ENCODE measurements at regions not wholly inside any gene's neighbourhood (a gene's known extent, or its start where the extent isn't known, plus 50 kb on each side); places are given as distances from the start of the nearest gene placed in this dataset.

- no peaks in the 10 kb centered on the region for H4K20me1 ChIP-seq (ENCODE audit: insufficient read depth)
- H3K9me2 ChIP-seq (ENCODE audit: insufficient read depth): no peaks in the 10 kb centered on the region
- POLR2A ChIA-PET: no interaction called here
- H3K4me2 ChIP-seq (ENCODE audit: low read length): no peak overlapping the region
- RAD21 ChIA-PET (ENCODE audit: low non-redundant PET in 1 of 2, low total read pairs in 2 of 2, uncharacterized antibody in 2 of 2, unreplicated experiment in 2 of 2): no interaction called here
- no peak for ATAC-seq
- no peaks in the 10 kb centered on the region for H3K4me1 ChIP-seq (ENCODE audit: control insufficient read depth in 1 of 2, insufficient read depth in 2 of 2, low read length in 2 of 2)
- DNase-seq (ENCODE audit: low read depth, low spot score): no peak
- H3K9ac ChIP-seq (ENCODE audit: low read length): no peak overlapping the region
- CTCF ChIA-PET: no interaction called here
- peaks cover 10 to 12% of the 10 kb centered on the region in 2 experiments for H3K9me3 ChIP-seq (ENCODE audit: control insufficient read depth in 1 of 2, insufficient read depth in 1 of 2, low read depth in 1 of 2, low read length in 2 of 2)
- TF ChIP-seq CEBPB (IDR thresholded peaks at IDR 0.05; ENCODE audit: low read depth) (no peak), FOSL1 (IDR thresholded peaks at IDR 0.05; ENCODE audit: low read depth) (no peak), EZH2 (IDR thresholded peaks at IDR 0.05) (no peak), ELF1 (IDR thresholded peaks at IDR 0.05; ENCODE audit: borderline replicate concordance, low read depth) (no peak), SRF (IDR thresholded peaks at IDR 0.05; ENCODE audit: low read depth) (no peak), CTCF (IDR thresholded peaks at IDR 0.05 in 2 of 3, conservative IDR thresholded peaks at IDR 0.05 in 1 of 3; ENCODE audit: borderline replicate concordance in 1 of 3, insufficient read depth in 1 of 3, low read depth in 2 of 3, low read length in 2 of 3) (no peak), ZFX (IDR thresholded peaks at IDR 0.05) (no peak), EZH2phosphoT487 (IDR thresholded peaks at IDR 0.05; ENCODE audit: borderline replicate concordance) (no peak), ZBTB33 (IDR thresholded peaks at IDR 0.05; ENCODE audit: extremely low read depth, insufficient replicate concordance, low read length) (no peak), TCF7L2 (IDR thresholded peaks at IDR 0.05; ENCODE audit: borderline replicate concordance, extremely low read depth, insufficient read depth, insufficient read length) (no peak), SP1 (IDR thresholded peaks at IDR 0.05; ENCODE audit: low read depth) (no peak), ZNF274 (IDR thresholded peaks at IDR 0.05; ENCODE audit: low read depth, low read length) (no peak), JUND (IDR thresholded peaks at IDR 0.05) (no peak), RAD21 (IDR thresholded peaks at IDR 0.05; ENCODE audit: low read depth) (no peak), ATF3 (IDR thresholded peaks at IDR 0.05) (no peak), REST (IDR thresholded peaks at IDR 0.05; ENCODE audit: low read depth) (no peak), MAX (IDR thresholded peaks at IDR 0.05) (no peak), POLR2AphosphoS5 (IDR thresholded peaks at IDR 0.05; ENCODE audit: low read depth, low read length) (no peak)
- intact Hi-C loops (cut with micrococcal nuclease): no loop called here
- no peaks in the 10 kb centered on the region for H3K79me2 ChIP-seq (ENCODE audit: insufficient read depth, low read length)
- no peak overlapping the region for H2AFZ ChIP-seq (ENCODE audit: low read depth, low read length, poor library complexity, severe bottlenecking)
- no peak overlapping the region for H3K27ac ChIP-seq (ENCODE audit: low read depth, low read length)
- no peaks in the 10 kb centered on the region for H3K27me3 ChIP-seq (ENCODE audit: insufficient read depth, low read length)
- no peaks in the 10 kb centered on the region for H3K36me3 ChIP-seq (ENCODE audit: control insufficient read depth in 1 of 2, insufficient read depth in 2 of 2, low read length in 2 of 2)
- no TSS peak for BruUV-seq (replicated peaks)
- H3K4me3 ChIP-seq (replicated peaks in 1 of 2; ENCODE audit: low read depth in 1 of 2, low read length in 2 of 2): no peak overlapping the region
Observed at GRCh38 chr18:66708646-66709045, 104.8 kb upstream of the CDH19 start.

Measured in HCT116 (cell line).